Panc1 (cell line): ENCODE measurements at regions not wholly inside any gene's neighbourhood (a gene's known extent, or its start where the extent isn't known, plus 50 kb on each side); places are given as distances from the start of the nearest gene placed in this dataset.

Source experiments
- ATAC-seq: fragments of 200-7000 bp; cut with Tn5 transposase; 2 replicates; pipeline ENCODE4 v1.9.1; 2020; ENCODE audit warnings: mild to moderate bottlenecking, moderate library complexity
- BruUV-seq: library from RNA; stranded (reverse); fragments of 400-500 nt; replicated peaks from 2 replicates; lab custom pipeline; 2021; lab: Mats Ljungman, UMichigan
- CTCF ChIA-PET: fragments of 300-600 bp; sonication (Branson Sonifier 250); formaldehyde crosslinking; loops from one replicate; lab custom pipeline; 2022; ENCODE audit warnings: antibody characterized with exemption; lab: Charles Lee
- POLR2A ChIA-PET: fragments of 300-600 bp; sonication (Branson Sonifier 250); formaldehyde crosslinking; loops from one replicate; lab custom pipeline; 2022; ENCODE audit warnings: antibody characterized with exemption; lab: Charles Lee
- DNase-seq: peaks from one replicate; pipeline ENCODE4 v3.0.0-alpha.2; 2010; ENCODE audit warnings: low read depth, low spot score
- H3K27ac ChIP-seq: 2 replicates; pipeline ENCODE4 v1.5.1; 2011; ENCODE audit warnings: mild to moderate bottlenecking, low read length, inconsistent platforms
- H3K27me3 ChIP-seq: fragments of 200-500 bp; sonication (Bioruptor generic); 2 replicates; pipeline ENCODE4 v1.6.0; 2014; ENCODE audit warnings: low read length, inconsistent platforms; ENCODE audit not compliant: control insufficient read depth, insufficient read depth
- H3K36me3 ChIP-seq: fragments of 200-500 bp; sonication (Bioruptor generic); 2 replicates; pipeline ENCODE4 v1.5.1; 2014; ENCODE audit warnings: inconsistent platforms, mild to moderate bottlenecking, low read length, moderate library complexity; ENCODE audit not compliant: control insufficient read depth, insufficient read depth
- H3K4me1 ChIP-seq: 2 replicates; pipeline ENCODE4 v1.5.1; 2011; ENCODE audit warnings: inconsistent platforms, mild to moderate bottlenecking, low read length, moderate library complexity; ENCODE audit not compliant: control insufficient read depth, insufficient read depth
- H3K4me3 ChIP-seq, 2 experiments: 2 replicates each; pipeline ENCODE4 v1.5.1; 2011 to 2012; ENCODE audit warnings: low read depth in 2 of 2, low read length in 2 of 2, mild to moderate bottlenecking in 2 of 2, inconsistent platforms in 1 of 2, moderate library complexity in 1 of 2
- H3K9me3 ChIP-seq: fragments of 200-500 bp; sonication (Bioruptor generic); 2 replicates; pipeline ENCODE4 v1.5.1; 2014; ENCODE audit warnings: low read depth, mild to moderate bottlenecking, inconsistent platforms, low read length, moderate library complexity; ENCODE audit not compliant: control insufficient read depth, insufficient read depth
- CTCF ChIP-seq: fragments of 450-650 bp; IDR thresholded peaks from 2 replicates; pipeline ENCODE4 v1.5.1; 2017; ENCODE audit warnings: mild to moderate bottlenecking
- POLR2AphosphoS5 ChIP-seq: IDR thresholded peaks from 2 replicates; pipeline ENCODE4 v1.6.1; 2012; ENCODE audit warnings: mild to moderate bottlenecking, low read depth, low read length, moderate library complexity
- SIN3A ChIP-seq: IDR thresholded peaks from 2 replicates; pipeline ENCODE4 v1.6.1; 2012; ENCODE audit warnings: low read depth, mild to moderate bottlenecking, low read length, moderate library complexity, borderline replicate concordance; ENCODE audit not compliant: insufficient read depth
- TCF7L2 ChIP-seq: IDR thresholded peaks from 2 replicates; pipeline ENCODE4 v1.6.1; 2011; ENCODE audit warnings: mild to moderate bottlenecking, low read depth, low read length, inconsistent platforms
- in situ Hi-C: cut with HindIII; loops from 2 replicates; pipeline ENCODE4 v1.10.0; 2016; ENCODE audit warnings: low sequenced_read_pairs, low pct_unique_long_range_greater_than_20kb
- intact Hi-C: fragments of 100-400 bp; cut with micrococcal nuclease; formaldehyde crosslinking; loops from one replicate; pipeline ENCODE4 v1.10.0; 2022; ENCODE audit not compliant: unreplicated experiment
- TF ChIP-seq, protein P1 (sequence below), 2 experiments: IDR thresholded peaks; 2 replicates each; pipeline ENCODE4 v1.6.1; 2011 to 2012; ENCODE audit warnings: low read depth in 2 of 2, control low read depth in 1 of 2, low read length in 1 of 2, mild to moderate bottlenecking in 1 of 2, moderate library complexity in 1 of 2; ENCODE audit not compliant: insufficient read depth in 1 of 2

DNA sequence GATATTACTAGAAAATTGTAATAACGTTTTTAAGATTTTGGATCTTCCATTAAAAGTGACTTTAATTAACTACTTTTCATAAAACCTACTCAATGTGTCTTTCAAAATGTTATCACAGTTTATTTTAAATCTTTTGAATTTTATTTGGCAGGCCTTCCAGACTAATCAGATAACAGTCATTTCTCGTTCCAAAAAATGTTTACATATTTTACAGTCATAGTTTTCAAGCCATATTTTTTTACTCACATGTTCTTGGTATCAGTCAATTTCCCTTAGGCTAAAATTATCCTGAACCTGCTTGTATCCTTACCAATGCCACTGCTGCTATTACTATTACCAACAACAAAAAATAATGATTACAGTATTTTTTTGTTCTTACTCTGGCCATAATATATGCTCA is 1783.5 kb downstream of the SLITRK5 start:
- BruUV-seq: no TSS peak
- TF ChIP-seq SIN3A (no peak), CTCF (no peak), TCF7L2 (no peak), POLR2AphosphoS5 (no peak)
- TF ChIP-seq, protein P1, sequence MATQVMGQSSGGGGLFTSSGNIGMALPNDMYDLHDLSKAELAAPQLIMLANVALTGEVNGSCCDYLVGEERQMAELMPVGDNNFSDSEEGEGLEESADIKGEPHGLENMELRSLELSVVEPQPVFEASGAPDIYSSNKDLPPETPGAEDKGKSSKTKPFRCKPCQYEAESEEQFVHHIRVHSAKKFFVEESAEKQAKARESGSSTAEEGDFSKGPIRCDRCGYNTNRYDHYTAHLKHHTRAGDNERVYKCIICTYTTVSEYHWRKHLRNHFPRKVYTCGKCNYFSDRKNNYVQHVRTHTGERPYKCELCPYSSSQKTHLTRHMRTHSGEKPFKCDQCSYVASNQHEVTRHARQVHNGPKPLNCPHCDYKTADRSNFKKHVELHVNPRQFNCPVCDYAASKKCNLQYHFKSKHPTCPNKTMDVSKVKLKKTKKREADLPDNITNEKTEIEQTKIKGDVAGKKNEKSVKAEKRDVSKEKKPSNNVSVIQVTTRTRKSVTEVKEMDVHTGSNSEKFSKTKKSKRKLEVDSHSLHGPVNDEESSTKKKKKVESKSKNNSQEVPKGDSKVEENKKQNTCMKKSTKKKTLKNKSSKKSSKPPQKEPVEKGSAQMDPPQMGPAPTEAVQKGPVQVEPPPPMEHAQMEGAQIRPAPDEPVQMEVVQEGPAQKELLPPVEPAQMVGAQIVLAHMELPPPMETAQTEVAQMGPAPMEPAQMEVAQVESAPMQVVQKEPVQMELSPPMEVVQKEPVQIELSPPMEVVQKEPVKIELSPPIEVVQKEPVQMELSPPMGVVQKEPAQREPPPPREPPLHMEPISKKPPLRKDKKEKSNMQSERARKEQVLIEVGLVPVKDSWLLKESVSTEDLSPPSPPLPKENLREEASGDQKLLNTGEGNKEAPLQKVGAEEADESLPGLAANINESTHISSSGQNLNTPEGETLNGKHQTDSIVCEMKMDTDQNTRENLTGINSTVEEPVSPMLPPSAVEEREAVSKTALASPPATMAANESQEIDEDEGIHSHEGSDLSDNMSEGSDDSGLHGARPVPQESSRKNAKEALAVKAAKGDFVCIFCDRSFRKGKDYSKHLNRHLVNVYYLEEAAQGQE (IDR thresholded peaks at IDR 0.05; ENCODE audit: insufficient read depth in 1 of 2, low read depth in 2 of 2, low read length in 1 of 2): no peak

GRCh38 chr13:89455225-89455624 is 1784.1 kb downstream of the SLITRK5 start:
- CTCF ChIA-PET: no interaction called here
- POLR2A ChIA-PET: no interaction called here
- ATAC-seq (no peak), DNase-seq (no peak)
- Histone ChIP-seq H3K36me3 (no peaks in the 10 kb centered on the region), H3K4me3 (no peak overlapping the region), H3K27me3 (no peaks in the 10 kb centered on the region), H3K9me3 (no peaks in the 10 kb centered on the region), H3K4me1 (no peaks in the 10 kb centered on the region), H3K27ac (no peak overlapping the region)
- no TSS peak for BruUV-seq
- intact Hi-C loops: no loop called here
- TF ChIP-seq, protein P1 (IDR thresholded peaks at IDR 0.05; ENCODE audit: insufficient read depth in 1 of 2, low read depth in 2 of 2, low read length in 1 of 2): no peak
- no peak for TF ChIP-seq TCF7L2
- TF ChIP-seq POLR2AphosphoS5: no peak
- no peak for TF ChIP-seq CTCF
- no peak for TF ChIP-seq SIN3A
- in situ Hi-C loops: no loop called here

More for the DNA sequence above, 1783.5 kb downstream of the SLITRK5 start:
- no peak overlapping the region for H3K27ac ChIP-seq
- no peaks in the 10 kb centered on the region for H3K9me3 ChIP-seq
- no peaks in the 10 kb centered on the region for H3K27me3 ChIP-seq
- no peaks in the 10 kb centered on the region for H3K4me1 ChIP-seq
- no peak overlapping the region for H3K4me3 ChIP-seq
- DNase-seq (no peak), ATAC-seq (no peak)
- POLR2A ChIA-PET: no interaction called here
- CTCF ChIA-PET: no interaction called here
- intact Hi-C loops: no loop called here
- no peaks in the 10 kb centered on the region for H3K36me3 ChIP-seq
- in situ Hi-C loops: no loop called here
